CD4-positive, alpha-beta T cell treated with Interferon alpha-2 for 1 hour (primary cell): ENCODE measurements at regions not wholly inside any gene's neighbourhood (a gene's known extent, or its start where the extent isn't known, plus 50 kb on each side); places are given as distances from the start of the nearest gene placed in this dataset.

ENCODE experiments used
- DNase-seq, 2 donors: peaks; one replicate each; pipeline ENCODE4 v3.0.0-alpha.2; 2020 to 2022

- no peak for DNase-seq
Observed at GRCh38 chr14:55948399-55948798, 169.8 kb upstream of the PELI2 start.

- no peak for DNase-seq
Observed at GRCh38 chr14:55949708-55950107, 168.5 kb upstream of the PELI2 start.

- DNase-seq: no peak
Observed at GRCh38 chr14:55950135-55950534, 168.1 kb upstream of the PELI2 start.

- no peak for DNase-seq
Observed at GRCh38 chr14:55951341-55952206, 166.6 kb upstream of the PELI2 start.

GRCh38 chr14:55954108-55954507 lies 164.1 kb upstream of the PELI2 start:
- DNase-seq: no peak

- no peak for DNase-seq
Observed at GRCh38 chr14:55955175-55955574, 163.0 kb upstream of the PELI2 start.

GRCh38 chr14:55957950-55958349 lies 160.3 kb upstream of the PELI2 start:
- no peak for DNase-seq

- DNase-seq: no peak
Observed at GRCh38 chr14:55963295-55963694, 154.9 kb upstream of the PELI2 start.

- DNase-seq: no peak
Observed at GRCh38 chr14:55964091-55964490, 154.1 kb upstream of the PELI2 start.

GRCh38 chr14:55964821-55965220 lies 153.4 kb upstream of the PELI2 start:
- DNase-seq: no peak

- no peak for DNase-seq
Observed at GRCh38 chr14:55965851-55966250, 152.4 kb upstream of the PELI2 start.

GRCh38 chr14:55968741-55969140 lies 149.5 kb upstream of the PELI2 start:
- DNase-seq: no peak

- DNase-seq: no peak
Observed at GRCh38 chr14:55973285-55973800, 144.9 kb upstream of the PELI2 start.

- no peak for DNase-seq
Observed at GRCh38 chr14:55973911-55974630, 144.1 kb upstream of the PELI2 start.

- no peak for DNase-seq
Observed at GRCh38 chr14:55975281-55975910, 142.8 kb upstream of the PELI2 start.

GRCh38 chr14:55976219-55976618 lies 142.0 kb upstream of the PELI2 start:
- DNase-seq: no peak

- no peak for DNase-seq
Observed at GRCh38 chr14:55976655-55977054, 141.6 kb upstream of the PELI2 start.

GRCh38 chr14:55977392-55978150 lies 140.6 kb upstream of the PELI2 start:
- no peak for DNase-seq

GRCh38 chr14:55979096-55979495 lies 139.1 kb upstream of the PELI2 start:
- no peak for DNase-seq

- DNase-seq: no peak
Observed at GRCh38 chr14:55979781-55980180, 138.4 kb upstream of the PELI2 start.

- no peak for DNase-seq
Observed at GRCh38 chr14:55980970-55981369, 137.2 kb upstream of the PELI2 start.

GRCh38 chr14:55986069-55986468 lies 132.1 kb upstream of the PELI2 start:
- no peak for DNase-seq

GRCh38 chr14:56000846-56001245 lies 117.4 kb upstream of the PELI2 start:
- DNase-seq: no peak
